Retina (tissue), 1 donor: ENCODE measurements at regions not wholly inside any gene's neighbourhood (a gene's known extent, or its start where the extent isn't known, plus 50 kb on each side); places are given as distances from the start of the nearest gene placed in this dataset.
"Not testable (repeated sequence)": the region's sequence is repeated elsewhere in the genome, so short reads cannot be mapped to it uniquely, and the experiment has no call there.

Experiments used
- DNase-seq: peaks from one replicate; pipeline ENCODE4 v3.0.0-alpha.2; 2016

DNA sequence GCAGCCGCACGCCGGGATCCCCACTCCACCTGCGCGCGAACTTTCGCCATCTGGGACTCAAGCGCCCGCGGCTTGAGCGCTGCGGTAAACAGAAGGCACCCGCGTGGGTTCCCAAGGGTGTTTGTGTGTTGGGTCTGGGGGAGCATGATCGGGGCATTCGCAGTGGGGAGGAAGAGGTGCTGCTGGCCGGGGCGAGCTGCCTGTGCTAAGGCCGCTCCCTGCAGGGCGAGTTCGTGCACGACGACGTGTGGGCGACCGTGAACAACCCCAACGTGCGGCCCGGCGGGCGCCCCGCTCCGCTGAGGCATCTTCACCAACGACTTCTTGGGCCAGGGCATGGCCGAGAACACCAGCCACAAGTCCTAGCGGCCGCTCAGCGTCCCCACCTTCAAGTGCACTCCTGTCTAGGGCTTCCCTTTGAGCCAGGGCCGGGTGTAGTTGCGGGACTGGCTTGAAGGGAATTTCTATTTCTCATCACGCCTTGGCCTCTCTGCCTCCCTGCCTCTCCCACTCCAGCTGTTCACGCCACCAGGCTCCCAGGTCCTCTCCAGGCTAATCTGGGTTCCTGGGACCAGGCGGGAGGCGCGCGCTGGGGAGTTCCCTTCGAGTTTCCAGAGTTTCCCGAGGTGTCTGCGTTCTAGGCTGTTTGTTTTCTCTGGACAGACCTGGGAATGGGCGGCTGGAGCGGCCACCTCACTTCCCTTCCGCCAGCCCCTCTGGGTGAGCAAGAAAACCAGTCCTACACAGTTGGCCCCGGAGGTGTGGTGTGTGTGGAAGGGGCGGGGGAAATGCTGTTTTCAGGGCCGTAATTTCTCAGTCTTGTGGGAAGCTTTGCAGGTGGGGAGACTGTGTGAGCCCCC, 417.8 kb upstream of the TMTC1 start:
- peak; percentile 62 for DNase-seq

DNA sequence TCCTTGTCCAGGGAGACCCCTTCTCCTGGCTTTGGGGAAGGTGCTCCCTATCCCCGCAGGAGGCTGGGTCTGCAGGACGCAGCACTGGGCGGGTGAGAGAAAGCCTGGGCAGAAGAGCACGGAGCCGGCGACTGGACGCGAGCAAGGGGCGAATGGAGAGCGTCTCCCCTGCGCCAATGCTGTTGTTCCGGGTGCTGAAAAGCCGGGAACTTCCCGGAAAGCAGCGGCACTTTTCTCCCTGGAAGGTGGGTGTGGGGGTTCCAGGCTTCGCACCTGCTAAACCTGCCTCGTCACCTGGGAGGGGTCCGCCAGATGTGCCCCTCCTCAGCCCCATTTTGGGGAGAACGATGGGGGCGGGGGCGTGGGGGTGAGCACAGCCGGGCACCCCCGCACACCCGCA, 417.1 kb upstream of the TMTC1 start:
- DNase-seq, result peak; percentile 49

DNA sequence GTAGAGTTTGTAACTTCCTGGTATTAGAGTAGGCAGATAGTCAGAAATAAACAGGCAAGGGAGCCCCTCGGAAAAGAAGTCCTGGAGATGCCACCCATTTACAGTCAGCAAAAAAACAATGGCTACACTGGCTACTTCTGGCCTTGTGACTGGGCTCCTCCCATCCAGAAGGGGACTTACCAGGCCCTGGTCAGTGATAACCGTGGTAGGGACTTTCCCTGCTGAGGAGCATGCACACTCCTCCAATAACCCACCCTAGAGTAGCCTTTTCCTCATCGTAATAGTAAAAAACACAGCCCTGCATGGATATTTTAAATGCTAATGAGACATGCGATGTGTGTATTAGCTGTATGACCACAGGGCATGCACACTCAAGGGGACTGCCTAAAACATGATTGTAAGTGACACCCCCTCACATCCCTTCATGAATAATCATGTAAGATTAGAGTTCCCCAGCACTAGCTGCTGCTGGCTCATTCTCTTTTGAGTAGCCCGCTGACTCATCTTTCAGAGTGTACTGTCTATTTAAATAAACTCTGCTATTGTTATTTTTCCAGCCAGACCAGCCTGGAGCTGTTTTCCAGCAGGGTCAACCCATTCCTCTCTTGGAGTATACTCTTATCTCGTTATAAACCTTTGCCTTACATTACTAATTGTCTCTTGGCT, 413.8 kb upstream of the TMTC1 start:
- DNase-seq, result no peak

DNA sequence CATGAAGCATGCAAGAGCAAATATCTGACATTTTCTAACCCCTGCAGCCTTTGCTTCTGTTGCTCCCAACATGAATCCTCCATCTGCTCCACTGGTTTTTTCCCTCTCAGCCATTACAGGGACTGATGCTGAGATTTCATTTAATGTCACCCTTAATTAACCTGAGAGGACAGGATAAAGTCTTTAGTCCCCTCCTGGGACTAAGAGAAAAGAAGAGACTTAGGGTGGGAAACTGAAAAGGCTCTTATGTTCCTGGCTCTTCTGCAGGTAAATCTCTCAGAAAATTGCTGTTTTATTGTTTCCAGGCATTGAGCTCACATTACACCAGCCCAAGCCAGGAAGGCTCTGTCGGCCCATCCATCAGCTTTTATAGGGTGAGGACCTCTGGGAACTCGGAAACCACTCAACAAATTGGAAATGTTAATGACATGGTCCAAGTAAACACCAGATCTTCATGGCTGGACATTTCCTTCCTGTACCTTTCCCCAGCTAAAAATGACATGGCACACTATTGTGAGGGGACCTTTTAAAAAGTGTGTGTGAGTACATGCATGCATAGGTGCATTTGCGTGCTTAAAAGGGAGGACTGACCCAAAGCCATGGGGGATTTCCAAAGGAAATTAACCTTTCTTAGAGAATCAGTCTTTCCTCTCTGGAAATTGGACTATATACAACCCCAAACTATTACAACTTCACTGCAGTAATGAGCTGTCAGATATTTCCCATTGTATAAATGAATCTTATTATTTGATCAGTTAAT, 408.1 kb upstream of the TMTC1 start:
- DNase-seq, result peak; percentile 39

DNA sequence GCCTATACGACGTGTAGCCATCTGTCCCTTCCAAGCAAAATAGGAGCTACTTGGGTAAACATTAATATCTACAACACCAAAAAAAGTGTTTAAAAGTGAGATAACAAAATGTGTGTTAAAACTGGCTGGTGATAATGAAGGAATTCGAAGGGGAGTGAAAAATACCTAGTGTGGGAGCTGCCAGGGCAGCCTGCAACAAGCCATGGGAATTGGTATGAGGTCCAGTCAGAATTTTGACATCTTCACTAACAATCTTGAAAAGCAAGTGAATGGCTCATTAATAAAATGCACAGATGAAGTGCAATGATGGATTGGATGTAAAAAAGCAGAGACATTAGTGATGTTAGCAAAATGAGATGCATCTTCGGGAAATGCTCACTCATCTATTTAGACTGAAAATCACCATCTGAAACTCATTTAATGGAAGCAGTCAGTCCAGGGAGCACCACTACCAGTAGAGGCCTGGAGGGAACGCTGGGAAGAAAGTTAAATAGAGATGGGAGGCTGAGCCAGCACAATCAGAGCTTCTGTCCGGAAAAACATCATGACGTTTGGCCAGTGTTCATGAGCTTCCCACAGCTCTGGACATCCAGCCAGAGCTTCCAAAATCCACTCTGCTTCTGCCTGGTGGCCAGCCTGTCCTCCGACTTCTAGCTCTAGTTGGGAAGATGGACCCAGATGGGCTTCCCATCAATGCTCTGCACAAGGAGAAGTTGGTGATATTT, 405.0 kb upstream of the TMTC1 start:
- DNase-seq, result no peak

DNA sequence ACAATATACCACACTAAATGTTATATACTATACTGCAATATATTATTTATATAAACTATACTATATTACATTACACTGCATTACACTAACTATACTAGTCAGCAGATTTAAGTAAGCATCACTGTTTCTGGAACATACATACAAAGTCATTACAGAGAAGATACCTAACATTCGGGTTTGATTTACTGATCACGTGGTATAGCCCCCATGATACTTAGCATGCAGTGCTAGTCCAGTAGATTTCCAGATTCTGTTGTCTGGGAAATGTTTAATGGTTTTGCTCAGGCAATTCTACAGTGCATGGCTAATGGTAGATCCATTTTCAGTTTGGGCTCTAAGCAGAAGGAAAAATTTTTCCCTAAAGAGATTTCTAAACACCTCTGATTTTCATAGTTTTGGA, 403.7 kb upstream of the TMTC1 start:
- no peak for DNase-seq

DNA sequence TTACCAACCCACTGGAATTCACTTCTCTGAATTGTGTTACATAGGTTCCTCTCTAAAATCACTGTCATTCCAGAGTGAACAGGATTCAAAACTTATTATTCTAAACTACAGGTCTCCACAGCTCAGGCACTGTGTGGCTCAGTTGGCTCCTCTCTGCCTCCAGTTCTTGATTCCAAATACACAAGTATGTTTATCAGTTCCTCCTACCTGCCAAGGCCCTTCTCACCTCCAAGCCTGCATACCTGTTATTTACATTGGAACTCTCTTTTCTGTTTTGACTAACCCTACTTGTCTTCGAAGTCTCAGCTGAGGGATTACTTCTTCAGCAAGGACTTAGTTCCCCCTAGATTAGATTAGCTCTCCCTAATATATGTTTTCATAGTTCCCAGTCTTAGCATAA, 397.6 kb upstream of the TMTC1 start:
- DNase-seq, result no peak

DNA sequence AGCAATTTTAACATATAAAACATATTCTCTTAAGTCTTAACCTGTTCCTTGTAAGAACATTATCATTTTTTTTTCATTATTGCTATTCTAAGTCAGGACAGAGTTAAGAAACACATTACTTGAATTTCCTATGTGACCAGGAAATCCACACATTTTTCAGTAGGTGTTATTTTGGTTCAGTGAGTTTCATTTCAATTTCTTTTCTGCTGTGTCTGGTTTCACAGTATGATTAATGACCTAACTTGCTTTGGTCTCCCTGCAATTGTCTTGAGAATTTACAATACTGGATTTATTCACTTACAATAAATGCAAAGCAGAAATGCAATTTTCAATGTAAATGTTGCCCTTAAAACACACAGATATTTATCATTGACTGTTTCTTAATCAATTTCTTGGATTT, 396.9 kb upstream of the TMTC1 start:
- no peak for DNase-seq

DNA sequence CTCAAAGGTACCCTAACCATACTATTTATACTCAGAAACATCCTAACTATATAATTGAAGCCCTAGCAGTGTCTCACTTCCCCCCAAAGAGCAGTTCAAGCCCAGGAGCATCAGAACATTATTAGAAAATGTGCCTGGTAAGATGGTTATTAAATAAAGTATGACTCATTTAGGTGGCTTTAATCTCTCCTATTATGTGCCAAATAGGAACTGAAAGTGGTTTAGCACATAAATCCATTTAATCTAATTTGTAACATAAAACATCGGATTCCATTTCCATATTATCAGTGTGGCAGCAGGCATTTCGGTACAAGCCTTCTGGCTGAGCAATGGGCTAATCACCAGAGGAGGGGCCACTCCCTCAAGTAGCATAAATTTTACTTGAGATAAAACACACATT, 395.2 kb upstream of the TMTC1 start:
- DNase-seq, result no peak

DNA sequence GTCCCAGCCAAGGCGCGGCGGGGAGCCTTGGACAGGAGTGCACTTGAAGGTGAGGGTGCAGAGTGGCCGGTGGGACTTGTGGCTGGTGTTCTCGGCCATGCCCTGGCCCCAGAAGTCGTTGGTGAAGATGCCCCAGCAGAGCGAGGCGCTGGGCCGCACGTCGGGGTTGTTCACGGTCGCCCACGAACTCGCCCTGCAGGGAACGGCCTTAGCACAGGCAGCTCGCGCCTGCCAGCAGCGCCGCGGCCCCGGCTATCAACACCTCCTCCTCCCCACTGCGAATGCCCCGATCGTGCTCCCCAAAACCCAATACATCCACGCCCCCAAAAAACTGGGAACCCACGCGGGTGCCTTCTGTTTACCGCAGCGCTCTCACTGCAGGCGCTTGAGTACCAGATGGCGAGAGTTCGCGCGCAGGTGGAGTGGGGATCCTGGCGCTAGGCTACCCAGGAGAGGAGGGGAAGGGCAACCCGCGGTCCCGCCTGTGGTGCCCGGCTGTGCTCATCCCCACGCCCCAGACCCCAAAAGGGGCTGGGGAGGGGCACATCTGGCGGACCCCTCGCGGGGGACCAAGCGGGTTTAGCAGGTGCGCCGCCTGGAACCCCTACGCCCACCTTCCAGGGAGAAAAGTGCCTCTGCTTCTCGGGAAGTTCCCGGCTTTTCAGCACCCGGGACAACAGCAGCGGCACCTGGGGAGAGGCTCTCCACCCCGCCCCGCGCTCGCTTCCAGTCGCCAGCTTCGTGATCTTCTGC, 386.3 kb upstream of the TMTC1 start:
- DNase-seq, result peak; percentile 69

DNA sequence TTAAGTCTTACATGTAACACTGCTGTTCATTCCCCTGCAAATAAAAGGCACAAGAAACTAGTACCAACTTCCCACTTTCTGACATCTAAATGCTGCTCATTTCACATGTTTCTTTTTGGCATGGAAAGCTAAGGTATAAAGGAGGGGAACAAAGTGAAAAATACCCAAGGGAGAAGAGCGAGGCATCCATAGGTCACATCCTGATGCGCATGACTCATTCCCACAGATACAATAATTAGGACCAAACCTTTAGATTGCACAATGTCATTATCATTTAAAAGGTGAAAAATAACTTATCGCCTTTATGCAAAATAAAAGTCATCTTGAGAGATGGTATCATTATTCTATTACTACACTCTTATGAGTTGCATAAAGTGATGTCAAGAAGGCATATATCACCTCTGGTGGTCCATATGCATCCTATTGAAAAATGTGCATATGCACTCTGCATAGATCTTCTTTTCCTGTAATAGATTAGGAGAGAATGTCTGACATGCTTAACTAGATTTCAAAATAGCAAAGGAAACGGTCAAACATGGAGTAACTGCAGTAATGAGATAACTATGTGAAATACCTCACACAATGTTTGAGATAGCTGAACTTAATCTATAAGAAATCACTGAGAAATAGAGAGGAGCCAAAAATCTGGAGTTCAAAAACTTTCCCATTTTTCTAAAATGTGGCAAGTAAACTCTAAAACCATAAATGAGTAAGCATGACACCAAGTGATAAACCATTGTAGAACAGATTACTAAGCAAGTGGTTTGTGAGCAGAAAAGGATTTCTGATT, 382.5 kb upstream of the TMTC1 start:
- DNase-seq, result no peak

DNA sequence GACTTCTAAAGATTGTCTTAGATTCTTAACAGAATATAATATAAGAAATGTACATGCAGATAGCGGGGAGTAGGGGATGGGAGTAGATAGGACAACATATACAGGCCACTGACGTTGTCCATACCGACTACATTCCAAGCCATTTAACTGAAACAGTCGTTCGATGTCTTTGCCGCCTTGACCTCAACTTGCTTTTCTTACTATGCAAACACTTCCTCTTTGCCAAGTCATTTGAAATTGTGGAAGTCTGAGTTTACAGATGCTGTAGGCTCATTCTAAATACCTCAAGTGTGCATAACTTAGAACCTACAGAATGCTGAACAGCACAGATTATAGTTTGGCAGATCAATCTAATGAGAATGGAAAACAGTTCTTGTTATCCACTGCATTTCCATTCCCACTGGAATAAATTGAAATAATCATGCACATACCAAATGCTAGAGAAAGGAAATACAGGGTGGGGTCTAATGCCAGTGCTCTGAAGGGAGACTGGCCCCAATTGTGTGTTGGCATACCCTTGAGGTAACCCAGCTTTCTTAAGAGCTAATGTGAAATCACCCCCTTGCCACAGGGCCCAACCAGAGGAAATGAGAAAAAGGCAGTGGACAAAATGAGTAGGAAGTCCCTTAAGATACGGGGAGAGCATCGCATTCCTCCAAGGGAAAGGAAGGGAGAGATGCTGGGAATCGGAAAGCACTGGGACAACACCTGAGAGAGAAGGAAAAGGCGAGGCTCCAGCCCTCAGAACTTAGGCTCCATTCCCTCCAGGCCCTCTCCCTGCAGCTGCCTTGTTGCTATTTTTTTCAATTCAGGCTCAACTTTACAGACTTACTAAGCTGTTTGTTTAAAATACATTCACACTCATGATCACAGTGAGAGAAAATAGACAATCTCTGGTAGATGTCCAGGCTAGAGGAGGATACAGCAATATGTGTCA, 380.9 kb upstream of the TMTC1 start:
- DNase-seq, result no peak

DNA sequence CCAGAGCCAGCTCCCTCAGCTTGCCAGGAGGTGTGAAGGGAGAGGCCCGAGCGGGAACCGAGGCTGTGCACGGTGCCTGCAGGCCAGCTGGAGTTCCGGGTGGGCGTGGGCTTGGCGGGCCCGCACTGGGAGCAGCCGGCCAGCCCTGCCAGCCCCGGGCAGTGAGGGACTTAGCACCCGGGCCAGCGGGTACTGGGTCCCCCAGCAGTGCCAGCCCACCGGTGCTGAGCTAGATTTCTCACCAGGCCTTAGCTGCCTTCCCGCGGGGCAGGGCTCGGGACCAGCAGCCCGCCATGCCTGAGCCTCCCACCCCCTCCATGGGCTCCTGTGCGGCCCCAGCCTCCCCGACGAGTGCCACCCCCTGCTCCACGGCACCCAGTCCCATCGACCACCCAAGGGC, 373.1 kb upstream of the TMTC1 start:
- not testable (repeated sequence) for DNase-seq

DNA sequence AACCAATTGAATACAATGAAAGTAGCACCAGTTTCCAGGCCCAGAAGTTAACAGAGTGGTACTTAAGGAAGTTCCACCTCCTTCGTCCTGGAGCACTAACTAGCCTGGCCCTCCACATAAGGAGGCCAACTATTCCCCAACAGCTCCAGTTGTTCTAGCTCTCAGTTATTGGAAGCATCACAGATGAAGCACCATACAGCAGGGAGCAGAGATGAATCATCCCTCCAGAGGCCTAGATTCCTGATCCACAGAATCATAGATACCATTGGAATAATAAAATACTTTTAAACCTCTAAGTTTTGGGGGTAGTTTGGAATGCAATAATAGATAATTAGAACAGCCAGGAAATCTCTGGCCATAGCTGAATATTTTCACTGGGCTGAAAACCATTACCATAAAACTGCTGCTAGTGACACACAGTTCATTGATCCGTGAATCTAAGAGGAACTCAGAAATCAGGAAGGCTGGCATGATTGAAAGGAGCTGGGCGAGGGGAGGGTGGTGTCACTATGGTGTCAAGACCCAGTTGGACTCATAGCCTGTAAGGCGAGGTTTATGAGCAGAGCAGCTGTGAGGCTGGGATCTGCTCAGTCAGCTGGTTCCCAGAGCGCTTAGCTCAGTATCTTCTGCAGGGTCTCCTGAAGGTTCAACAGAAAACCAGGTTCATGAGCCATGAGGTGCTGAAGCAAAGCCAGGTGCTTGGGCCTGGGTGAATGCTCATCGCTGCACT, 371.4 kb upstream of the TMTC1 start:
- no peak for DNase-seq

DNA sequence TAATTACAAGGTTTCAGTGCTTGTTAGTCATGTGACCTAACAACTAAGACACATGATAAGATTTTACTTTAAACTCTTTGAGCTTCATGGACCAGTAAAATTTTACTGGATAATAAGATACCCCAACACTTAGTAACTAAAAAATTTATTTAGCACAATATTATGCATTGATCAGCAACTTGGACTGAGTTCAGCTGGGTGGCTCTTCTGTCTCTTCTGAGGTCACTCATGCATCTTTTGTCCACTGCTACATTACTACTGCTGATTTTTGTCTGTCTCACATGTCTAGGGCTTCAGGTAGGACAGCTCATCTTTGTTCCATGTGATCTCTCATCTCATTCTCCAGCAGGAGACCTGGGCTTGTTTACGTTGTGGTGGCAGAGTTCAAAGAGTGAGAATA, 370.2 kb upstream of the TMTC1 start:
- DNase-seq, result no peak

DNA sequence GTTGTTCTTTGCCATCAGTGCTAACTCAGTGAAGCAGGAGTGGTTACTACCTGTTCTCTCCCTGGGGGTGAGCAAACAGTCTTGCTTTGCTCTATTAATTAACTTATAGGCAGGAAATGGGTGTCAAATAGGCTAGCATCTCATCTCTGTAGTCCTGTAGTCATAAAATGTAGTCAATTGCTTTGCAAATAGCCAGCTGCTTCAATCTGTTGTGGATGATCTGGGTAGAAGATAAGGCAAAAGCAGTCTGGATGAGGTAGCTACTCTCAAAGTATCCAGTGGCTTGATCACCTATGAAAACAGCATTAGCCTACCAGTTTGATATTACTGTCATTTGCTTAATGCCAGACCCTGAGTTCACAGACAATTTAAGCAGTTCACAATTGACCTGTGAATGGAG, 369.0 kb upstream of the TMTC1 start:
- DNase-seq, result no peak

DNA sequence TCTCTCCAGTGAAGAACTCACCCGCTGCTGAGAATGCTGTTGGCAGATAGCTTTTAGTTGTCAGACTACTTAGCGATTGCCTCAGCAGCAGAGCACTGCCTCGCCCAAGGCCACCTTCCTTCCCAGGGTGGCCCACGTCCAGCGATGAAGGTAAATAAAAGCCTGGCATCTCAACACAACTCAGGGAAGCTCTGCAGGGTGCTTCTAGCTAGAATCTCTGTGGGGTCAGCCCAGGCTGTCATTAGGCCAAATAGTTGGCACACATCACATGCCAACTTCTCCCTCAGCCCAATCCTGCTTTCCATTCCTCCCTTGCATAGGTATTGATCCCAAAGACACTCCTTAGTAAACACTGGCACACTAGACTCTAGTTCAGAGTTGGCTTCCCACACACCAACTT, 368.1 kb upstream of the TMTC1 start:
- DNase-seq, result no peak

DNA sequence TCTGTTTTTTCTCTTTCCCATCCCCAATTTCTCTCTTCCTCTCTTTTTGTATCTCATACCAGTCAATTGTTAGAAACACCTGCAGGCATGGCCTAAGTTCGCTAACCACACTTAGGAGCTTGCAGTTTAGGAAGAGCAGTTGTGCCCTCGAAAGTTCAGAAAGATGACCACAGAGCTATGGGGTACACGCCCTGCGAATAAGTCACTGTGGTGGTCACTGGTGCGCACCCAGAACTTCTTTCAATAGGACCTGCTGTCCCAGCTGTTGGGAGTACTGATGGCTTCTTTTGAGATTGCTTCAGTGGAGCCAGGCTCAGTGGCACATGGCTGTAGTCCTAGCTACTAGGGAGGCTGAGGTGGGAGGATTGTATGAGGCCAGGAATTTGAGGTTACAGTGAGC, 362.8 kb upstream of the TMTC1 start:
- no peak for DNase-seq

DNA sequence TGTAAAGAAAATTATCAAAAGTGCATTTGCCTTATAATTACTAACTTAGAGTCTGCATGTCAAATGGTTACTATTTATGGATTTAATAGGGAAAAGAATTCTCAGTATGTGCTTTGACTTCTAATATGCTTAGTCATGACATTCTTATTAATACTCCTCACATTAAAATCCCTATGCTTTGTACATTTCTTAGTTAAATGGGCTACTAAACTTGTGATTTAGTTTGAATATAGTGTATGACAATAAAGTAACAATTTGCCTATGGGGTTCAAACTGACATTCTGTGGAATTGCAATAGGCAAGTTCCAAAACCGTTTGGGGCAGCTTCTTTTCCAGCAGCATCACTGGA, 361.9 kb upstream of the TMTC1 start:
- DNase-seq, result no peak
